ENCODE measurements at regions not wholly inside any gene's neighbourhood (a gene's known extent, or its start where the extent isn't known, plus 50 kb on each side); places are given as distances from the start of the nearest gene placed in this dataset.

GRCh38 chr18:60277855-60278480, 94.6 kb downstream of the MC4R start:
- TF ChIP-seq USF2 (IDR thresholded peaks at IDR 0.05; ENCODE audit: low read length) (no peak), POLR2AphosphoS5 (IDR thresholded peaks at IDR 0.05; ENCODE audit: low read depth, low read length) (no peak), MAX (IDR thresholded peaks at IDR 0.05) (no peak)

Measured in H1 (cell line).